Liver (tissue), 3 donors: ENCODE measurements at regions not wholly inside any gene's neighbourhood (a gene's known extent, or its start where the extent isn't known, plus 50 kb on each side); places are given as distances from the start of the nearest gene placed in this dataset.

Source experiments
- FOXA1 ChIP-seq: IDR thresholded peaks from 2 replicates; pipeline ENCODE4 v1.6.1; 2016; ENCODE audit warnings: antibody characterized with exemption
- GABPA ChIP-seq, 2 donors: IDR thresholded peaks in 1 of 2; conservative IDR thresholded peaks in 1 of 2; 2 replicates each; pipeline ENCODE4 v1.6.1; 2016; ENCODE audit warnings: antibody characterized with exemption in 2 of 2, mild to moderate bottlenecking in 1 of 2, moderate library complexity in 1 of 2
- MAX ChIP-seq: IDR thresholded peaks from 2 replicates; pipeline ENCODE4 v1.6.1; 2016; ENCODE audit warnings: antibody characterized with exemption
- TF ChIP-seq, protein P1 (sequence below): fragments of 150-350 bp; IDR thresholded peaks from 2 replicates; pipeline ENCODE4 v1.5.1; 2017; ENCODE audit warnings: improper control_type of control experiment, low read depth, low read length; ENCODE audit not compliant: missing input control
- TF ChIP-seq, protein P2 (sequence below): IDR thresholded peaks from 2 replicates; pipeline ENCODE4 v1.6.1; 2016; ENCODE audit warnings: antibody characterized with exemption, mild to moderate bottlenecking
- TF ChIP-seq, protein P3 (sequence below): IDR thresholded peaks from 2 replicates; pipeline ENCODE4 v1.6.1; 2016; ENCODE audit warnings: antibody characterized with exemption
- donor health status: healthy.
- donor health status: healthy.

DNA sequence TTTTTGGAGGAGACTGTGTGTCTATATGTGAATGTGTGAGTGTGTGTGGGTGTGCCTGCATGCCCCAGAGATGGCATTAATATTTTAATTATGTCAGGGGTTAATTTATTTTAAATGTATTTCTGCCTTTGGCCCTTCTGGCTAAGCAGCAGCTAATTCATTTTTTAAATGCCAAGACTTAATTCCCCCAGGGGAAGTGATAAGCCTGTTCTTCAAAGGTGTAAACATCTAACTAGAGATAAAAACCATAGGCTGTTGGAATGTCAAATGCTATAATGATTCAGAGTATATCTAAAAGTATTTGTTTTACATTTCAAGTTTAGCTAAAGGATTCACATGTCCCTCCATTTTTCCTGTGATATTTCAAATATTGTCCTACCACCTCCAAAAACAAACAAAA lies 184.7 kb downstream of the SPP2 start:
- no peak for TF ChIP-seq GABPA (IDR thresholded peaks at IDR 0.05 in 1 of 2, conservative IDR thresholded peaks at IDR 0.05 in 1 of 2)
- TF ChIP-seq, protein P1, sequence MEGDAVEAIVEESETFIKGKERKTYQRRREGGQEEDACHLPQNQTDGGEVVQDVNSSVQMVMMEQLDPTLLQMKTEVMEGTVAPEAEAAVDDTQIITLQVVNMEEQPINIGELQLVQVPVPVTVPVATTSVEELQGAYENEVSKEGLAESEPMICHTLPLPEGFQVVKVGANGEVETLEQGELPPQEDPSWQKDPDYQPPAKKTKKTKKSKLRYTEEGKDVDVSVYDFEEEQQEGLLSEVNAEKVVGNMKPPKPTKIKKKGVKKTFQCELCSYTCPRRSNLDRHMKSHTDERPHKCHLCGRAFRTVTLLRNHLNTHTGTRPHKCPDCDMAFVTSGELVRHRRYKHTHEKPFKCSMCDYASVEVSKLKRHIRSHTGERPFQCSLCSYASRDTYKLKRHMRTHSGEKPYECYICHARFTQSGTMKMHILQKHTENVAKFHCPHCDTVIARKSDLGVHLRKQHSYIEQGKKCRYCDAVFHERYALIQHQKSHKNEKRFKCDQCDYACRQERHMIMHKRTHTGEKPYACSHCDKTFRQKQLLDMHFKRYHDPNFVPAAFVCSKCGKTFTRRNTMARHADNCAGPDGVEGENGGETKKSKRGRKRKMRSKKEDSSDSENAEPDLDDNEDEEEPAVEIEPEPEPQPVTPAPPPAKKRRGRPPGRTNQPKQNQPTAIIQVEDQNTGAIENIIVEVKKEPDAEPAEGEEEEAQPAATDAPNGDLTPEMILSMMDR, result no peak
- TF ChIP-seq, protein P2, sequence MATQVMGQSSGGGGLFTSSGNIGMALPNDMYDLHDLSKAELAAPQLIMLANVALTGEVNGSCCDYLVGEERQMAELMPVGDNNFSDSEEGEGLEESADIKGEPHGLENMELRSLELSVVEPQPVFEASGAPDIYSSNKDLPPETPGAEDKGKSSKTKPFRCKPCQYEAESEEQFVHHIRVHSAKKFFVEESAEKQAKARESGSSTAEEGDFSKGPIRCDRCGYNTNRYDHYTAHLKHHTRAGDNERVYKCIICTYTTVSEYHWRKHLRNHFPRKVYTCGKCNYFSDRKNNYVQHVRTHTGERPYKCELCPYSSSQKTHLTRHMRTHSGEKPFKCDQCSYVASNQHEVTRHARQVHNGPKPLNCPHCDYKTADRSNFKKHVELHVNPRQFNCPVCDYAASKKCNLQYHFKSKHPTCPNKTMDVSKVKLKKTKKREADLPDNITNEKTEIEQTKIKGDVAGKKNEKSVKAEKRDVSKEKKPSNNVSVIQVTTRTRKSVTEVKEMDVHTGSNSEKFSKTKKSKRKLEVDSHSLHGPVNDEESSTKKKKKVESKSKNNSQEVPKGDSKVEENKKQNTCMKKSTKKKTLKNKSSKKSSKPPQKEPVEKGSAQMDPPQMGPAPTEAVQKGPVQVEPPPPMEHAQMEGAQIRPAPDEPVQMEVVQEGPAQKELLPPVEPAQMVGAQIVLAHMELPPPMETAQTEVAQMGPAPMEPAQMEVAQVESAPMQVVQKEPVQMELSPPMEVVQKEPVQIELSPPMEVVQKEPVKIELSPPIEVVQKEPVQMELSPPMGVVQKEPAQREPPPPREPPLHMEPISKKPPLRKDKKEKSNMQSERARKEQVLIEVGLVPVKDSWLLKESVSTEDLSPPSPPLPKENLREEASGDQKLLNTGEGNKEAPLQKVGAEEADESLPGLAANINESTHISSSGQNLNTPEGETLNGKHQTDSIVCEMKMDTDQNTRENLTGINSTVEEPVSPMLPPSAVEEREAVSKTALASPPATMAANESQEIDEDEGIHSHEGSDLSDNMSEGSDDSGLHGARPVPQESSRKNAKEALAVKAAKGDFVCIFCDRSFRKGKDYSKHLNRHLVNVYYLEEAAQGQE, result no peak
- TF ChIP-seq MAX, result no peak
- TF ChIP-seq, protein P3, sequence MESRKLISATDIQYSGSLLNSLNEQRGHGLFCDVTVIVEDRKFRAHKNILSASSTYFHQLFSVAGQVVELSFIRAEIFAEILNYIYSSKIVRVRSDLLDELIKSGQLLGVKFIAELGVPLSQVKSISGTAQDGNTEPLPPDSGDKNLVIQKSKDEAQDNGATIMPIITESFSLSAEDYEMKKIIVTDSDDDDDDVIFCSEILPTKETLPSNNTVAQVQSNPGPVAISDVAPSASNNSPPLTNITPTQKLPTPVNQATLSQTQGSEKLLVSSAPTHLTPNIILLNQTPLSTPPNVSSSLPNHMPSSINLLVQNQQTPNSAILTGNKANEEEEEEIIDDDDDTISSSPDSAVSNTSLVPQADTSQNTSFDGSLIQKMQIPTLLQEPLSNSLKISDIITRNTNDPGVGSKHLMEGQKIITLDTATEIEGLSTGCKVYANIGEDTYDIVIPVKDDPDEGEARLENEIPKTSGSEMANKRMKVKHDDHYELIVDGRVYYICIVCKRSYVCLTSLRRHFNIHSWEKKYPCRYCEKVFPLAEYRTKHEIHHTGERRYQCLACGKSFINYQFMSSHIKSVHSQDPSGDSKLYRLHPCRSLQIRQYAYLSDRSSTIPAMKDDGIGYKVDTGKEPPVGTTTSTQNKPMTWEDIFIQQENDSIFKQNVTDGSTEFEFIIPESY, result no peak
- TF ChIP-seq FOXA1, result no peak
